ENCODE measurements at regions not wholly inside any gene's neighbourhood (a gene's known extent, or its start where the extent isn't known, plus 50 kb on each side); places are given as distances from the start of the nearest gene placed in this dataset.
"Not testable (repeated sequence)": the region's sequence is repeated elsewhere in the genome, so short reads cannot be mapped to it uniquely, and the experiment has no call there.

GRCh38 chr1:58062635-58063034, 483.9 kb downstream of the OMA1 start:
- no peak for DNase-seq (ENCODE audit: low spot score)

GRCh38 chr1:58060559-58061170, 485.9 kb downstream of the OMA1 start:
- DNase-seq (ENCODE audit: low spot score), result no peak

- no peak for DNase-seq (ENCODE audit: low spot score)
These were observed 486.7 kb downstream of the OMA1 start for GRCh38 chr1:58059789-58060188.

DNA sequence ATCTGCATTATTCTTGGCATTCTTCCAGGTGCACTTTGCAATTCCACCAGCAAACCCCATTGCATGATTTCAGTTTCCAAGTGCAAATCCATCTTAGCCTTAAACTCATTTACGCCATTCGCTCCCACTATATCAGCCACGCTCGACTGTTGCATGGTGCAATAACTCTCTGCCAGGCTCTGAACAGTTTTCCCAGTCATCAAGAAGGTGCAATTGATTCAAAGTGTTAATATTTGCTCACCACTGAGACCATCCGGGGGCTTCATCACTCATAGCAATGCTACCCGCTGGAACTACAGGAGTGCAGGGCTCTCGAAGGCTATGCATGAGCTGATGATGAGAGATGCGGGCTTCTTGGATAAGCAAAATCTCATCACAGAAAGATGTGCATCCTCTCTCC, 488.2 kb downstream of the OMA1 start:
- DNase-seq (ENCODE audit: low spot score), result no peak

DNA sequence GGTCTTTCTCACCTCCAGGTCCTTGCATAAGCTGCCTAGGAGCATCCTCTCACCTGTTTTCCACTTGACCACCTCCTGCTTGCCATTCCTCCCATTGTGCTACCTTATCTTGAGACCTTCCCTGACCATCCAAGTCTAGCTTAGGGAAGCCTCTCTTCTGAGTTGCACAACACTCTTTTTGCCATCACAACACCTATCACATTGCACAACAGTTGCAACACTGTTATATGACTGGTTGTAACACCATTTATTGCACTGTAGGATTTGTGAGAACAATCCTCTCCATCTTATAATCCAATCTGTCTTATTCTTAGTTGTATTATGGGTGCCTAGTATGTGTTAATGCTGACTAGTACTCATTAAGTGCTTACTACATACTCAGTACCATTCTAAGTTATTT, 488.7 kb downstream of the OMA1 start:
- no peak for DNase-seq (ENCODE audit: low spot score)

DNA sequence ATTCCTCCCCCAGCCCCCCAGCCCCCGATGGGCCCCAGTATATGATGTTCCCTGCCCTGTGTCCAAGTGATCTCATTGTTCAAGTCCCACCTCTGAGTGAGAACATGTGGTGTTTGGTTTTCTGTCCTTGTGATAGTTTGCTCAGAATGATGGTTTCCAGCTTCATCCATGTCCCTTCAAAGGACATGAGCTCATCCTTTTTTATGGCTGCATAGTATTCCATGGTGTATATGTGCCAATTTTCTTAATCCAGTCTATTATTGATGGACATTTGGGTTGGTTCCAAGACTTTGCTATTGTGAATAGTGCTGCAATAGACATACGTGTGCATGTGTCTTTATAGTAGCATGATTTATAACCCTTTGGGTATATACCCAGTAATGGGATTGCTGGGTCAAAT, 495.3 kb downstream of the OMA1 start:
- not testable (repeated sequence) for DNase-seq (ENCODE audit: low spot score)

GRCh38 chr1:58047265-58047858, 499.2 kb downstream of the OMA1 start:
- no peak for DNase-seq (ENCODE audit: low spot score)

- DNase-seq (ENCODE audit: low spot score), result no peak
These were observed 501.3 kb downstream of the OMA1 start for GRCh38 chr1:58045094-58045705.

DNA sequence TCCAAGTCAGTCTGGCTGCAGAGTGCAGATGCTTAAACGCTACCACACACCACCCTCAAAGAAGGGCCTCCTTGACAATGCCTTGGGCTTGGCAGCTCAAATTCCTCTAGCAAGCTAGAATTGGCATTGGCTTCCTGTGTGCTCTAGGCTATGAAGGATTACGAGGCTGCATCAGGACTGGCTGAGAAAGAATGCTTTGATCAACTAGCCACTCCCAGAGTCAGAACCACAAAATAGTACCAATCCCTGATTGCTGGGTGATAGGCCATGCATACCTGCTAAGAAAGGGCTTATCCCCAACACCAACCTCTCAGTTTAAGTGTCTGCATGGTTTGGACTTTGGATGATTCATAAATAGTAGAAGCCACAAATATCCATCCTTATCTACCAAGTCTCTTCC, 504.9 kb downstream of the OMA1 start:
- DNase-seq (ENCODE audit: low spot score), result no peak

- DNase-seq (ENCODE audit: low spot score), result no peak
These were observed 508.0 kb downstream of the OMA1 start for GRCh38 chr1:58038574-58038973.

DNA sequence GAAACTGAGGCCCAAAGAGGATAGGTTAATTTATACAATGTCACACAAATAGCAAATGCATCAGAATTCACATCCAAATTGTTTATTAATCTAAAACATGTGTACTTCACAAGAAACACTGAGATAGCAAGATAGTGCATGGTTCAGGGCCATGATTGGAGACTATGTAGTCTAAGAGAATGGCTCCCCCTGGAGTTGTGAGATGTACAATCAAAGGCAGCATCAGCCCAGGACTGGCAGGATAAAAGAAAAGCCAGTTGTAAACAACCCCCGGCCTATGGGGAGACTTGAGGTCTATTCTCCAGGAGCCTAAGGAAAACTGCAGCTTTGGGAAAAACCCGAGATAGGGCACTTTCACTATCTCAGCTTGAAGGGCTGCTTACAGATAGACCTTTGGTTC, 511.0 kb downstream of the OMA1 start:
- no peak for DNase-seq (ENCODE audit: low spot score)

DNA sequence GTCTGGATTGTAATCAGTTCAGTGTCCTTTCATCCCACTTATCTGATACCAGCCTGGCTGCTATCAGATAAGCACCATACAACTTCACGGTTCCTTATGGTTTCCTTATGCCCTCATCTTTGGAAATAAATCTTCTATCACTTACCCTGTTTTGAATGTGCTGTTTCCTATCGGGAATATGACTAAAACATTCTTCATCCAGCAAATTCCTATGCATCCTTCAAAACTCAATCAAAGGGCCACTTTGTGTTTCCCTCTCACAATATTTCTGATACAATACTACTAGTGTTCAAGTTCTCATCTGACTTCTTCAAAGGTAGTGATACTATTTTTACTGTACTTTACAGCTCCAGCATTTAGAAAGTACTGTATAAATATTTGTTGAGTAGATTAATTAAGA, 513.2 kb downstream of the OMA1 start:
- no peak for DNase-seq (ENCODE audit: low spot score)

GRCh38 chr1:58032611-58033073, 513.9 kb downstream of the OMA1 start:
- no peak for DNase-seq (ENCODE audit: low spot score)

DNA sequence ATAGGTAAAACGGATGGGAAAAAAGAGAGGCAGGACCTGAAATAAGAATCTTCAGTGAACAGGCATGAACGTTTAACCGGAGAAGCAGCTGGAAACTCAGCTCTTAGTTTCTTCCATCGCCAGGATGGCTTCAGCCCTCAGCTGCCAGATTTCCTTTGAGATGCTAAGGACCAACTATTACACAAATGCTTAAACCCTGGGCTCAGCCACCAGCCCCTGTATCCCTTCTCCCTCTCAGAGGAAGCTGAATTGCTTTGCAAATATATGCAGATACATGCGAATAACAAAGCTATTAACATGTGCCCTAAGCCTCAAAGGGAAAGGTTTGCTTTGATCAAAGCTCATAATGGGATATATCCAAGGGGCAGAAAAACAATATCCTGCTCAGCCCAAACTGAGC, 515.1 kb downstream of the OMA1 start:
- no peak for DNase-seq (ENCODE audit: low spot score)

GRCh38 chr1:58030456-58030855, 516.1 kb downstream of the OMA1 start:
- no peak for DNase-seq (ENCODE audit: low spot score)

- DNase-seq (ENCODE audit: low spot score), result no peak
These were observed 528.9 kb downstream of the OMA1 start for GRCh38 chr1:58017641-58018040.

GRCh38 chr1:58013237-58013636, 533.3 kb downstream of the OMA1 start:
- no peak for DNase-seq (ENCODE audit: low spot score)

- DNase-seq (ENCODE audit: low spot score), result no peak
These were observed 534.5 kb downstream of the OMA1 start for GRCh38 chr1:58011978-58012377.

DNA sequence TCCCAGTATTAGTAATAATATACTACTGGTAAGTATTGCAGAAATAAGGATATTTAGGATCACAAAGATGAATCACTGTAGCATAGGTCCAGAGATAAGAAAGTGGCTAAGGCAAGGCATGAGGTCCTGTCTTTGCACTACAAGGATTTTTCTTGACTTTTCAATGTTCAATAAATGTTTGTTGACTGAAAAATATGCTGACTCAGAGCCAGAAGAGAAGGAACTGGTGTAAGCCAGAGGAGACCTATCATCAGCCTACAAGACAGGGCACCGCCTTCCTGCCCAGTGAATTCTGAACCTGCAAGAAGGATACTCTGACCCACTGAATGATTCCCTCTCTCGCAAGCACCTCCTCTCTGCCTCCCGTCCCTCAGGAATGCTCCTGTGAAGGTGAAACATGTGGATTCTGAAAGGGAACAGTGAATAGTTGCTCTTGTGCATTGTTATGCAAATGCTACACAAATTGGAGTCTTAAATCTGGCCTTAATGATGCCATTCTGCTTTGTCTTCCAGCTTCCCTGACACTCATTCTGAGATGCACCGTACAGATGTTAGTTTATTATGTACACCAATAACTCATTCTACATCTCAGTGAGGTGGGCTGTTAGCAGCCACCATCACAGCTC, 540.0 kb downstream of the OMA1 start:
- DNase-seq (ENCODE audit: low spot score), result no peak

DNA sequence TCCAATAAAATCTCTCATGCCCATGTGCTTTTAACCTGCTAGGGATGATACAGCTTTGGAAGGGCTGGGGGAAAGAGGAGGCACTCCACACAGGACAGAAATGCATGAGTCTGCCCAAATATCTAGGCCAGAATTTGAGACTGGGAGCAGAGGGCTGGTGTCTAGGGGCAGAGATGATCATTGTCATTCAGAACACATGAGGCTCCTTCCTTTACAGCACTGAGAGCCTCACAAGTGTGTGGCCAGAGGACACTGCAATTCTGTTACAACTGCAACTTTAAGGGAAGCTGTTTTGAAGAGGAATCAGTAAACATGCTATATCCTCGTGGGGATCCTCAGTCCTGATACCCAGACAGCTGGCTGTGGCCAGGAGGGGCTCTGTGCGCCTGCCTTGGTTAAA, 541.3 kb downstream of the OMA1 start:
- DNase-seq (ENCODE audit: low spot score), result no peak

DNA sequence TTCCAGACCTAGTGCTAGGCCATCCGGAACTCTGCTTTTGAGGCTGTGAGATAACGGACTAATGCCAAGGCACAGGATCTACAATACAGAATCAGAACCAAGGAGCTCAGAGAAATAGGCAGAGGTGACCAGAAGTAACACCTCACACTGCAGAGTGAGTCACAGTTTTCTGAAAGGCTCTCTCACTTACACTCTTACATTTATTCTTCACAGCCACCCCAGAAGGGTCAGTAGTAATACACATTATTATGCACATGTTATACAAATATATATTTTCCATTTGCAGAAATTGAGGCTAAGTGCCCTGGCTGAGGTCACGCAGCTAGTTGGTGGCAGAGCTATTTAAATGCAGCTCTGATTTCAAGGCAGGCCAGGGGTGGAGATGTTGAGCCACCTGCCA, 542.5 kb downstream of the OMA1 start:
- DNase-seq (ENCODE audit: low spot score), result no peak

DNA sequence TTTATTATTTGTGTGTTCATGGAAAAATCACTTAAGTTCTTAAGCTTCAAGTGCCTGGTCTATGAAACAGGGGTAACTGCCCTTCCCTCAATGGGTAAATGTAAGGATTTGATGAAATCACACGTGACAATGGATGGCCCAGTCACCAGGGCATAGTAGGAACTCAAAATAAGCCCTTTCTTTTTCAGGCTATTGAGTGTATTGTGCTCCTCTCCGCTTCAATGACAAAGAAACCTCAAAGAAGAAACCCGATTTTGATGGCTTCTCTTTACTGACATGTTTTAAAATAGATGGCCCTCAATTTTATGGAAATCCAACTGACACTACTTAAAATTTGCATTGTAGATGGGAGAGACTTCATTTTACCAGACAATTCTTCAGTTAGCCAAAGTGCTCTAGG, 543.5 kb downstream of the OMA1 start:
- DNase-seq (ENCODE audit: low spot score), result no peak

GRCh38 chr1:58000821-58001220, 545.7 kb downstream of the OMA1 start:
- no peak for DNase-seq (ENCODE audit: low spot score)
